DND-41 (cell line): ENCODE measurements at regions not wholly inside any gene's neighbourhood (a gene's known extent, or its start where the extent isn't known, plus 50 kb on each side); places are given as distances from the start of the nearest gene placed in this dataset.

Experiments
- CTCF ChIP-seq: IDR thresholded peaks from 2 replicates; pipeline ENCODE4 v1.5.1; 2012; ENCODE audit warnings: borderline replicate concordance, low read length, moderate library complexity, mild to moderate bottlenecking; ENCODE audit not compliant: poor library complexity, severe bottlenecking; ENCODE audit errors: extremely low read depth
- EZH2 ChIP-seq: IDR thresholded peaks from 3 replicates; pipeline ENCODE4 v1.6.1; 2012; ENCODE audit warnings: borderline replicate concordance, low read depth, mild to moderate bottlenecking, moderate library complexity, low read length, inconsistent platforms; ENCODE audit not compliant: severe bottlenecking

DNA sequence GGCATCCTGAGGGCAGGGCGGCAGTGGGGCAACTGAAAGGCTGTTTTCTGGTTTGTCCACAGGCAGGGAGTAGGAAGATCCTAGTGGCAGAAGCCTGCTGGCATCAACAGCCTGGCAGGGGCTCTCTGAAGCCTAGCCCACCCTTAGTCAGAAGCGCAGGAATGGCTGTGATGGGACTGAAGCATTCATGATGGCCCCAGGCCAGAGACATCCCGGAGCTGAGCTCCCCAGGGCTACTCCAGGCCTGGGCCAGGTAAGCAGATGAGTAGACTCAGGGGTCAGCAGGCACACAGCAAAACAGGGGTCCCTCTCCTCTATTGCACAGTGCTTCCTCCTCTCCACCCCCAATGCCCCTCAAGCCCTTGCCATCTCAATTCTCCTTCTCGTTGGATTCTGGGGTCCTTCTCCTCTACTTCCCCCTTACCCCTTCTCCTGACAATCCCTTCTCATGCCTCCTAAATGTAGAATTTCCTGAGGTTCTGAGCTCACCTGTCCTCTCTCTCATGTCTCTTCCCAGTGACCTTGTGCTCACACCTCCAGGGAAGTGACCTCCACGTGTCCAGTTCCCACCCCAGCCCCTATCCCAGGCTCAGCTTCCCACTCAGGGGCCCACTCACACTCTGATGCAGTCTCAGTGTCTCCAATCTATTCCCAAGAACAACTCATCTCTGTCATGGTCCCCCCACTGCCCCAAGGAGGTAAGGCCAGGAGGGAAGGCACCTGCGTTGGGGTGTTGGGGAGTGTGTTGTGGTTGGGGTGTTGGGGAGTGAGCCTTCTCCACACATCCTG, 158.7 kb upstream of the ZNF507 start:
- no peak for TF ChIP-seq EZH2
- no peak for TF ChIP-seq CTCF
